KMS-11 (cell line): ENCODE measurements at regions not wholly inside any gene's neighbourhood (a gene's known extent, or its start where the extent isn't known, plus 50 kb on each side); places are given as distances from the start of the nearest gene placed in this dataset.

Experiments used
- H2AFZ ChIP-seq: fragments of 200-600 bp; sonication (generic); 2 replicates; pipeline ENCODE4 v1.6.1; 2016; ENCODE audit warnings: antibody characterized with exemption, mixed run types, low read depth
- H3K27ac ChIP-seq: fragments of 200-600 bp; sonication (generic); 2 replicates; pipeline ENCODE4 v1.6.1; 2016; ENCODE audit warnings: mild to moderate bottlenecking, mixed run types
- H3K27me3 ChIP-seq: fragments of 200-600 bp; sonication (generic); 2 replicates; pipeline ENCODE4 v1.6.1; 2017; ENCODE audit warnings: mild to moderate bottlenecking, low read depth, mixed run types, moderate library complexity; ENCODE audit not compliant: insufficient read depth
- H3K36me3 ChIP-seq: fragments of 200-600 bp; sonication (generic); 2 replicates; pipeline ENCODE4 v1.6.1; 2017; ENCODE audit warnings: mild to moderate bottlenecking, mixed run types; ENCODE audit not compliant: insufficient read depth
- H3K4me1 ChIP-seq: fragments of 200-600 bp; sonication (generic); 2 replicates; pipeline ENCODE4 v1.6.1; 2016; ENCODE audit warnings: mild to moderate bottlenecking, low read depth, mixed run types; ENCODE audit not compliant: poor library complexity, severe bottlenecking
- H3K4me2 ChIP-seq: fragments of 200-600 bp; sonication (generic); 2 replicates; pipeline ENCODE4 v1.7.0; 2016; ENCODE audit warnings: mild to moderate bottlenecking, mixed run types
- H3K4me3 ChIP-seq: fragments of 200-600 bp; sonication (generic); IDR thresholded peaks from 2 replicates; pipeline ENCODE4 v1.6.1; 2017; ENCODE audit warnings: low read depth, low read length, mixed read lengths; ENCODE audit not compliant: insufficient read depth
- H3K79me2 ChIP-seq: fragments of 200-600 bp; sonication (generic); 2 replicates; pipeline ENCODE4 v1.6.1; 2016; ENCODE audit warnings: low read depth, mixed run types; ENCODE audit not compliant: insufficient read depth
- H3K9ac ChIP-seq: fragments of 200-600 bp; sonication (generic); 2 replicates; pipeline ENCODE4 v1.6.1; 2016; ENCODE audit warnings: mild to moderate bottlenecking, mixed run types
- H4K20me1 ChIP-seq: fragments of 200-600 bp; sonication (generic); 2 replicates; pipeline ENCODE4 v1.6.1; 2016; ENCODE audit warnings: mild to moderate bottlenecking, mixed run types; ENCODE audit not compliant: insufficient read depth
- CTCF ChIP-seq: fragments of 200-600 bp; sonication (generic); conservative IDR thresholded peaks from 2 replicates; pipeline ENCODE4 v1.6.1; 2017; ENCODE audit warnings: low read depth, mild to moderate bottlenecking, antibody characterized with exemption, low read length, moderate library complexity, mixed read lengths

- TF ChIP-seq CTCF: no peak
- no peak overlapping the region for H3K27ac ChIP-seq
- no peak overlapping the region for H3K4me3 ChIP-seq
- H3K9ac ChIP-seq: no peak overlapping the region
- no peaks in the 10 kb centered on the region for H4K20me1 ChIP-seq
- no peaks in the 10 kb centered on the region for H3K4me1 ChIP-seq
- H3K4me2 ChIP-seq: no peak overlapping the region
- no peaks in the 10 kb centered on the region for H3K36me3 ChIP-seq
- H3K79me2 ChIP-seq: no peaks in the 10 kb centered on the region
- no peak overlapping the region for H2AFZ ChIP-seq
- no peaks in the 10 kb centered on the region for H3K27me3 ChIP-seq
These were observed 196.6 kb upstream of the KRR1 start for GRCh38 chr12:75707983-75708382.

GRCh38 chr12:75706786-75707605, 195.6 kb upstream of the KRR1 start:
- no peak for TF ChIP-seq CTCF
- H3K4me3 ChIP-seq: no peak overlapping the region
- no peak overlapping the region for H3K27ac ChIP-seq
- H3K9ac ChIP-seq: no peak overlapping the region
- H2AFZ ChIP-seq: no peak overlapping the region
- no peaks in the 10 kb centered on the region for H3K27me3 ChIP-seq
- H4K20me1 ChIP-seq: no peaks in the 10 kb centered on the region
- no peaks in the 10 kb centered on the region for H3K79me2 ChIP-seq
- H3K36me3 ChIP-seq: no peaks in the 10 kb centered on the region
- no peak overlapping the region for H3K4me2 ChIP-seq
- H3K4me1 ChIP-seq: no peaks in the 10 kb centered on the region

GRCh38 chr12:75705749-75706711, 194.6 kb upstream of the KRR1 start:
- Histone ChIP-seq H3K4me3 (no peak overlapping the region), H3K79me2 (no peaks in the 10 kb centered on the region), H4K20me1 (no peaks in the 10 kb centered on the region), H2AFZ (no peak overlapping the region), H3K27ac (no peak overlapping the region), H3K4me2 (no peak overlapping the region), H3K27me3 (no peaks in the 10 kb centered on the region), H3K9ac (no peak overlapping the region), H3K4me1 (no peaks in the 10 kb centered on the region), H3K36me3 (no peaks in the 10 kb centered on the region)
- TF ChIP-seq CTCF: no peak

- Histone ChIP-seq H2AFZ (no peak overlapping the region), H3K4me2 (no peak overlapping the region), H3K36me3 (no peaks in the 10 kb centered on the region), H4K20me1 (no peaks in the 10 kb centered on the region), H3K27ac (no peak overlapping the region), H3K79me2 (no peaks in the 10 kb centered on the region), H3K4me3 (no peak overlapping the region), H3K4me1 (no peaks in the 10 kb centered on the region), H3K27me3 (no peaks in the 10 kb centered on the region), H3K9ac (no peak overlapping the region)
- no peak for TF ChIP-seq CTCF
These were observed 193.3 kb upstream of the KRR1 start for GRCh38 chr12:75704664-75705063.
